Activated CD4-positive, alpha-beta T cell treated with anti-CD3 and anti-CD28 coated beads for 36 hours (primary cell): ENCODE measurements at regions not wholly inside any gene's neighbourhood (a gene's known extent, or its start where the extent isn't known, plus 50 kb on each side); places are given as distances from the start of the nearest gene placed in this dataset.

ENCODE experiments used
- ATAC-seq: fragments of 200-7000 bp; cut with Tn5 transposase; one replicate; pipeline ENCODE4 v1.10.0; 2021; ENCODE audit warnings: mild to moderate bottlenecking, moderate library complexity
- CTCF ChIA-PET: fragments of 350-600 bp; sonication (Branson Sonifier 250); formaldehyde crosslinking; loops from one replicate; lab custom pipeline; 2021; ENCODE audit warnings: antibody characterized with exemption; lab: Charles Lee
- POLR2A ChIA-PET: fragments of 350-600 bp; sonication (Branson Sonifier 250); formaldehyde crosslinking; loops from one replicate; lab custom pipeline; 2021; ENCODE audit warnings: antibody characterized with exemption, inconsistent platforms; lab: Charles Lee
- DNase-seq: peaks from one replicate; pipeline ENCODE4 v3.0.0-alpha.2; 2020
- H3K27ac Mint-ChIP-seq: one replicate; pipeline ENCODE4 v1.8.0; 2021; ENCODE audit warnings: mixed read lengths
- H3K27me3 Mint-ChIP-seq: one replicate; pipeline ENCODE4 v1.8.0; 2021; ENCODE audit warnings: mixed read lengths
- H3K36me3 Mint-ChIP-seq: one replicate; pipeline ENCODE4 v1.8.0; 2021; ENCODE audit warnings: low read depth, mixed read lengths
- H3K4me1 Mint-ChIP-seq: one replicate; pipeline ENCODE4 v1.8.0; 2021; ENCODE audit warnings: mixed read lengths
- H3K4me3 Mint-ChIP-seq: one replicate; pipeline ENCODE4 v1.8.0; 2021; ENCODE audit warnings: mild to moderate bottlenecking, moderate library complexity, mixed read lengths
- H3K9me3 Mint-ChIP-seq: one replicate; pipeline ENCODE4 v1.8.0; 2021; ENCODE audit warnings: low read depth, mixed read lengths
- intact Hi-C, 2 experiments: fragments of 100-400 bp; cut with DNase I in 1 of 2; cut with micrococcal nuclease in 1 of 2; formaldehyde crosslinking; loops; one replicate each; pipeline versions ENCODE4 v1.14.2 to v1.15.1; 2022 to 2024; cut with DNase I, micrococcal nuclease

GRCh38 chr11:41609511-41609910 lies 150.1 kb upstream of the LRRC4C start:
- Mint-ChIP-seq H3K4me3 (no peak overlapping the region), H3K9me3 (peaks cover 14% of the 10 kb centered on the region), H3K4me1 (no peaks in the 10 kb centered on the region), H3K27ac (no peak overlapping the region), H3K36me3 (no peaks in the 10 kb centered on the region), H3K27me3 (no peaks in the 10 kb centered on the region)
- CTCF ChIA-PET = no interaction called here
- ATAC-seq (no peak), DNase-seq (no peak)
- POLR2A ChIA-PET = no interaction called here
- intact Hi-C loops = no loop called here

DNA sequence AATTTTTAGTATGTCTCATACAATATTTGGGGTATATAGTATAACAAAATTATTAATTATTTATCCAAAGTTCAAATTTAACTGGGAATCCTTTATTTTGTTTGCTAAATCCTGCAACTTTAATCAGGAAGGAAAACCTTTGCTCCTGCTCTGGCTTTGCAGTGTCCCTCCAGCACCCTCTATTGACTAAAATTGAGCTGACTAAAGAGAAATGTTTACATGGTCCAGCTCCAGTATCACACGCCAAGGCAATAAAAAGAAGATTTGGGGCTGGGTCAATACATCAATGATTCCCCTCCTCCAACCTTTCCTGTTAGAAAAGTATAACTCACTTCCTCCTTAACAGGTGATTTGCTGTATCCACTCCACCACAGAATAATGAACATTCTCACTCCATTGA lies 153.0 kb upstream of the LRRC4C start:
- no peaks in the 10 kb centered on the region for H3K27me3 Mint-ChIP-seq
- no peaks in the 10 kb centered on the region for H3K36me3 Mint-ChIP-seq
- ChIA-PET POLR2A (no interaction called here), CTCF (no interaction called here)
- H3K9me3 Mint-ChIP-seq = peaks cover 5% of the 10 kb centered on the region
- ATAC-seq = no peak
- H3K4me1 Mint-ChIP-seq = no peaks in the 10 kb centered on the region
- no peak for DNase-seq
- H3K4me3 Mint-ChIP-seq = no peak overlapping the region
- no peak overlapping the region for H3K27ac Mint-ChIP-seq
- intact Hi-C loops = no loop called here

DNA sequence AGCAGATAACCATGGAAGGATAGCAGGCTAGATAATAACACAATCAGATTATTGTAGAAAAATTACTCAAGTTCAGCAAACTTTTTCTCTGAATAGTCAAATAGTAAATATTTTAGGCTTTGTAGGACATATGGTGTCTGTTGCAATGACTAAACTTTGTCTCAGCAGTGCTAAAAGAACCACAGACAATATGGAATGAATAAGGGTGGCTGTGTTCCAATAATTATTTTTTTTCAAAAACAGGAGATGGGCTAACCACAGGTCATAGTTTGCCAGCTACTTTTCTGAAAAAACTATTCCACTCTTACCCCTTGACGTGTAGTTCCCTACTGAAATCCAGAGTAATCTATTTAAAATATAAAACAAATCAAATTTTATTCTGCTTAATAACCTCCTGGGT lies 153.9 kb upstream of the LRRC4C start:
- H3K4me3 Mint-ChIP-seq = no peak overlapping the region
- ATAC-seq (no peak), DNase-seq (no peak)
- CTCF ChIA-PET = no interaction called here
- no peak overlapping the region for H3K27ac Mint-ChIP-seq
- peaks cover 3% of the 10 kb centered on the region for H3K9me3 Mint-ChIP-seq
- H3K36me3 Mint-ChIP-seq = no peaks in the 10 kb centered on the region
- no peaks in the 10 kb centered on the region for H3K27me3 Mint-ChIP-seq
- intact Hi-C loops = no loop called here
- POLR2A ChIA-PET = no interaction called here
- no peaks in the 10 kb centered on the region for H3K4me1 Mint-ChIP-seq

- Mint-ChIP-seq H3K27me3 (no peaks in the 10 kb centered on the region), H3K36me3 (no peaks in the 10 kb centered on the region)
Observed at GRCh38 chr11:41622707-41623359, 163.4 kb upstream of the LRRC4C start.

DNA sequence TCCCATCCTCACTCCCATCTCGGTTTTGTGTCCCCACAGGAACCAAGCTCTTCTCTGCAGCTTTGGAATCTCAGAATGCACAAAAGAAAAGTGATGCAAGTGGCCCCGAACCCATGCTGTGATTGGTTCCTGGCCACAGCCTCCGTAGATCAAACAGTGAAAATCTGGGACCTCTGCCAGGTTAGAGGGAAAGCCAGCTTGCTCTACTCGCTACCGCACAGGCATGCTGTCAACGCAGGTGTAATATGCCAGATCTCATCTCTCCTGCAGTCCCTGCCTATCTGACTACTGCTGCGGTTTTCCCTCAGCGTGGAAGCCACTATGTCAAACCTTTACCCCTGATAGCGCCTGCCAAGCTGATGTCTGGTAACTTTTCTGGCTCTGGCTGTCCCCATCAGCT lies 200.5 kb upstream of the LRRC4C start:
- H3K27me3 Mint-ChIP-seq = no peaks in the 10 kb centered on the region
- intact Hi-C loops = no loop called here
- DNase-seq = no peak
- no peak for ATAC-seq
- no peak overlapping the region for H3K4me3 Mint-ChIP-seq
- no peaks in the 10 kb centered on the region for H3K4me1 Mint-ChIP-seq
- POLR2A ChIA-PET = no interaction called here
- peaks cover 27% of the 10 kb centered on the region for H3K9me3 Mint-ChIP-seq
- CTCF ChIA-PET = no interaction called here
- no peaks in the 10 kb centered on the region for H3K36me3 Mint-ChIP-seq
- H3K27ac Mint-ChIP-seq = no peak overlapping the region

More at GRCh38 chr11:41622707-41623359, 163.4 kb upstream of the LRRC4C start:
- ATAC-seq = no peak
- Mint-ChIP-seq H3K9me3 (peaks cover 7% of the 10 kb centered on the region), H3K27ac (no peak overlapping the region), H3K4me3 (no peak overlapping the region), H3K4me1 (no peaks in the 10 kb centered on the region)
- ChIA-PET CTCF (no interaction called here), POLR2A (no interaction called here)
- intact Hi-C loops = no loop called here
- no peak for DNase-seq

- Mint-ChIP-seq H3K4me3 (no peak overlapping the region), H3K27ac (no peak overlapping the region), H3K36me3 (no peaks in the 10 kb centered on the region), H3K27me3 (no peaks in the 10 kb centered on the region), H3K9me3 (peaks cover 23% of the 10 kb centered on the region), H3K4me1 (no peaks in the 10 kb centered on the region)
- ChIA-PET CTCF (no interaction called here), POLR2A (interaction anchor here (0.6 kb wide), 1 partner anchor 1513 kb away, joined by 3 read pairs; no protein-coding TSS in a partner anchor)
- DNase-seq (no peak), ATAC-seq (no peak)
- intact Hi-C loops = no loop called here
Observed at GRCh38 chr11:41660585-41660984, 201.1 kb upstream of the LRRC4C start.

DNA sequence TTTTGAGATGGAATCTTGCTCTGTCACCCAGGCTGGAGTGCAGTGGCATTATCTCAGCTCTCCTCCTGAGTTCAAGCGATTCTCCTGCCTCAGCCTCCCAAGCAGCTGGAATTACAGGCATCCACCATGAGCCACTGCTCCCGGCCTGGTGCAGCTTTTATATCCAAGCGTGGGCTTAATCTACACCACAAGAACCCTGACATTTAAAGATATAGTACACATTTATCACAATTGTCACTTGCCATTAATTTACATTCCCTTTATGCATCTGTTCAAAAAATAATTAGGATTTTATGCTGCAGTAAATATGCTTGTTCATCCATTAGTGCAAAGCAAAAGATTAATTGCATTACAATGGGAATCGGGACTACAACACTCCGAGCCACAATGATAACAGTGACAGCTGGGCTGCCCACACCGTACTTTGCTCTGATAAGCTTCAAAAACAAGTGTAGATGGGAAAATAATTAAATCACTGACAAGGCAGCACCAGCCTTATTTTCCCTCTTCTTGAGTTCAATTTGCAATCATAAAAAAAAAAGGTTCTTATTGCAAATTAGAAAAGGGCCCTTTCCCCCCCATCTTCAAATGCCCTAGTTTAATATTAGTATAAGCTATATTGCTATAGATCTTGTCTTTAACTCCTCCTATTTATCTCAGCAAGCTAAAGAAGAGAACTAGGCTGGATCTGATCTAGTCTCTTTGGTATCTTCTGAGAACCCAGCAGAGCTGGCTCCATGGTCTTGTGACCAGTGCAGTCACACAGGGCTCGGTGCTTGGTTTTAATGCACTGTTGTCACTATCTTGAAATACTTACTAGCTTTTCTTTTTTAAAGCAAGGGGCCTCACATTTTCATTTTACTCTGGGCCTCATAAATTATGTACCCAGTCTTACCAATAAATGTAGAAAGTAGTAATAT lies 206.2 kb upstream of the LRRC4C start:
- CTCF ChIA-PET = no interaction called here
- Mint-ChIP-seq H3K4me3 (no peak overlapping the region), H3K36me3 (no peaks in the 10 kb centered on the region), H3K27me3 (no peaks in the 10 kb centered on the region), H3K4me1 (no peaks in the 10 kb centered on the region), H3K9me3 (peaks cover 8% of the 10 kb centered on the region), H3K27ac (no peak overlapping the region)
- POLR2A ChIA-PET = interaction anchor here (0.7 kb wide), 1 partner anchor 76 kb away, joined by 3 read pairs; no protein-coding TSS in a partner anchor
- DNase-seq (no peak), ATAC-seq (no peak)
- intact Hi-C loops = no loop called here

GRCh38 chr11:41666951-41667653 lies 207.7 kb upstream of the LRRC4C start:
- H3K4me3 Mint-ChIP-seq = no peak overlapping the region
- intact Hi-C loops = no loop called here
- peaks cover 12% of the 10 kb centered on the region for H3K9me3 Mint-ChIP-seq
- ATAC-seq (no peak), DNase-seq (no peak)
- ChIA-PET CTCF (no interaction called here), POLR2A (no interaction called here)
- no peaks in the 10 kb centered on the region for H3K27me3 Mint-ChIP-seq
- no peak overlapping the region for H3K27ac Mint-ChIP-seq
- no peaks in the 10 kb centered on the region for H3K4me1 Mint-ChIP-seq
- H3K36me3 Mint-ChIP-seq = no peaks in the 10 kb centered on the region

- no peaks in the 10 kb centered on the region for H3K36me3 Mint-ChIP-seq
- peaks cover 12% of the 10 kb centered on the region for H3K9me3 Mint-ChIP-seq
- no peaks in the 10 kb centered on the region for H3K4me1 Mint-ChIP-seq
- H3K4me3 Mint-ChIP-seq = no peak overlapping the region
- ChIA-PET POLR2A (no interaction called here), CTCF (no interaction called here)
- ATAC-seq (no peak), DNase-seq (no peak)
- no peak overlapping the region for H3K27ac Mint-ChIP-seq
- H3K27me3 Mint-ChIP-seq = no peaks in the 10 kb centered on the region
- intact Hi-C loops = no loop called here
Observed at GRCh38 chr11:41675205-41675604, 215.8 kb upstream of the LRRC4C start.

- ChIA-PET CTCF (no interaction called here), POLR2A (no interaction called here)
- intact Hi-C loops = no loop called here
- Mint-ChIP-seq H3K4me1 (no peaks in the 10 kb centered on the region), H3K27me3 (no peaks in the 10 kb centered on the region), H3K36me3 (no peaks in the 10 kb centered on the region), H3K9me3 (peaks cover 19% of the 10 kb centered on the region), H3K4me3 (no peak overlapping the region), H3K27ac (no peak overlapping the region)
- DNase-seq (no peak), ATAC-seq (no peak)
Observed at GRCh38 chr11:41713030-41713429, 253.6 kb upstream of the LRRC4C start.

DNA sequence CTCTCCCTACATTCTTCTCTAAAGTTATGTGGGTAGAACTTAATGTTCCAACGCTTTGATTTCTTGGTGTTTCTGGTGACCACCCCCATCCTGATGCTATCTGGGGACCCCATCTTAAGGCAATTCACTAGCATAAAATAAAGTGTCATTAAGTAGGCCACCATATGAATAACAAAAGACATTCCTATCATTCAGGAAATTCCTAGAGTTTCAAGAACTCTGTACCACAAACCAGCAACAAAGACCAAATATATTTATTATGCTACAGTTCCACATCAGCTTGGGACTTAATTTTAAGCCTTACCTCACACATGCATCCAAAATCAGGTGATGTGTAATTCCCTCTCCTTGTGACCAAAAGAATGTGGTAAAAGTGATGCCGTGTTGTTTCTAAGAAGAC lies 254.6 kb upstream of the LRRC4C start:
- POLR2A ChIA-PET = no interaction called here

More for the DNA sequence above, 254.6 kb upstream of the LRRC4C start:
- DNase-seq = no peak
- Mint-ChIP-seq H3K27me3 (no peaks in the 10 kb centered on the region), H3K36me3 (no peaks in the 10 kb centered on the region), H3K4me3 (no peak overlapping the region), H3K27ac (no peak overlapping the region), H3K4me1 (no peaks in the 10 kb centered on the region), H3K9me3 (peaks cover 19% of the 10 kb centered on the region)
- intact Hi-C loops = no loop called here
- CTCF ChIA-PET = no interaction called here
- no peak for ATAC-seq
